ENCODE measurements at regions not wholly inside any gene's neighbourhood (a gene's known extent, or its start where the extent isn't known, plus 50 kb on each side); places are given as distances from the start of the nearest gene placed in this dataset.

DNA sequence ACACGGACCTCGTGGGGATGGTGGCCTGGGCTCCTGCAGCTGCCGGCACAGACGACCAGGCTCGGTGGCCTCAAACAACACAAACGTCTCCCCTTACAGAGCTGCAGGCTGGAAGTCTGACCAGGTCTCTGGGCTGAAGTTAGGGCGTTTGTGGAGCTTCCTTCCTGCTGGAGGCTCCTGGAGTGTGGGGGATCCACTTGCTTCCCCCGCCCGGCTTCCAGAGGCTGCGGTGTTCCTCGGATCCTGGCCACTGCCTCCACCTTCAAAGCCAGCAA, 313.5 kb downstream of the CTTN start:
- FAIRE-seq (no peak), DNase-seq (ENCODE audit: extremely low read depth in 1 of 4, low spot score in 3 of 4) (no peak), ATAC-seq (no peak)
- no peak for TF ChIP-seq TARDBP (IDR thresholded peaks at IDR 0.05)
- TF ChIP-seq POLR2A (conservative IDR thresholded peaks at IDR 0.05) = no peak
- no peak for TF ChIP-seq ZBTB17 (CRISPR knock-in tag; IDR thresholded peaks at IDR 0.05)
- Histone ChIP-seq H3K27ac (ENCODE audit: extremely low read depth, low read depth, low read length) (no peak overlapping the region), H3K4me2 (ENCODE audit: insufficient read depth, low read length) (no peak overlapping the region), H3K4me1 (replicated peaks in 1 of 2; ENCODE audit: control insufficient read depth in 2 of 2, insufficient read depth in 2 of 2, low read length in 2 of 2) (peaks cover 0 to 4% of the 10 kb centered on the region in 2 experiments; a peak in 2 of 5 replicates), H3K9me3 (replicated peaks; ENCODE audit: control insufficient read depth, insufficient read depth, low read depth, low read length) (no peaks in the 10 kb centered on the region), H3K9me1 (ENCODE audit: control insufficient read depth, insufficient read depth, low read length) (peaks cover 2% of the 10 kb centered on the region), H3K4me3 (no peak overlapping the region), H3K27me3 (ENCODE audit: control insufficient read depth in 2 of 2, insufficient read depth in 2 of 2, low read length in 2 of 2) (peaks cover 19 to 77% of the 10 kb centered on the region in 2 experiments; a peak in 4 of 5 replicates), H3K9ac (ENCODE audit: insufficient read depth in 1 of 2, low read depth in 2 of 2, low read length in 2 of 2) (no peak overlapping the region), H4K20me1 (replicated peaks; ENCODE audit: control insufficient read depth, insufficient read depth, low read length) (no peaks in the 10 kb centered on the region; the same call in 1 of the 2 replicates), H3K36me3 (ENCODE audit: control insufficient read depth, insufficient read depth, low read length) (no peaks in the 10 kb centered on the region), H2AFZ (ENCODE audit: low read depth, low read length) (no peak overlapping the region), H3K79me2 (ENCODE audit: control insufficient read depth, insufficient read depth, low read length) (no peaks in the 10 kb centered on the region)
- CTCF ChIA-PET (ENCODE audit: low intra/inter-chr PET ratio) = no interaction called here
- in situ Hi-C loops (cut with MboI) (no loop called here), intact Hi-C loops (cut with micrococcal nuclease) (no loop called here)
- BruUV-seq (replicated peaks) = no TSS peak
- WGBS (ENCODE audit: insufficient coverage, low coverage, missing lambda C conversion rate) = 2% methylated on average over 8 of the region's 11 CpGs
- POLR2A ChIA-PET = no interaction called here

DNA sequence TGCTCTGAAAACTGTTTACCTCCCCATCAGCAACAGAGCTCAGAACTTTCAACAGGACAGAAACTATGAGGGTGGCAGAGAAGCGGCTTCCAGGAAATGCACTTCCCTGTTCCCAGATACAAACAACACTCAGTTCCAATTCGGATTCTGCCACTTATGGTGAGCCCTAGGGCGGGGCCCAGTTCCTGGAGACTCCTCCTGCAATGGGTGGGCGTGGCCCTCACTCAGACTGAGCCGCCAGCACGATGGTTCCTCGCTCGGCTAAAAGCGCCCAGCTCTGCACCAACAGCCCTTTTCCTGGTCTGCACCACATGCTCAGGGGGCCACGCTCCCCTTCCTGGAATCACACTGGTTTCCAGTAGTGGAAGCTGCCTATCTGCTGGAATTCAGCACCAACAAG, 314.1 kb downstream of the CTTN start:
- intact Hi-C loops (cut with micrococcal nuclease) = no loop called here
- ChIA-PET POLR2A (interaction anchor here (0.6 kb wide), 1 partner anchor 1229 kb away, joined by 3 read pairs; no protein-coding TSS in a partner anchor), CTCF (ENCODE audit: low intra/inter-chr PET ratio) (no interaction called here)
- TF ChIP-seq, protein P1, sequence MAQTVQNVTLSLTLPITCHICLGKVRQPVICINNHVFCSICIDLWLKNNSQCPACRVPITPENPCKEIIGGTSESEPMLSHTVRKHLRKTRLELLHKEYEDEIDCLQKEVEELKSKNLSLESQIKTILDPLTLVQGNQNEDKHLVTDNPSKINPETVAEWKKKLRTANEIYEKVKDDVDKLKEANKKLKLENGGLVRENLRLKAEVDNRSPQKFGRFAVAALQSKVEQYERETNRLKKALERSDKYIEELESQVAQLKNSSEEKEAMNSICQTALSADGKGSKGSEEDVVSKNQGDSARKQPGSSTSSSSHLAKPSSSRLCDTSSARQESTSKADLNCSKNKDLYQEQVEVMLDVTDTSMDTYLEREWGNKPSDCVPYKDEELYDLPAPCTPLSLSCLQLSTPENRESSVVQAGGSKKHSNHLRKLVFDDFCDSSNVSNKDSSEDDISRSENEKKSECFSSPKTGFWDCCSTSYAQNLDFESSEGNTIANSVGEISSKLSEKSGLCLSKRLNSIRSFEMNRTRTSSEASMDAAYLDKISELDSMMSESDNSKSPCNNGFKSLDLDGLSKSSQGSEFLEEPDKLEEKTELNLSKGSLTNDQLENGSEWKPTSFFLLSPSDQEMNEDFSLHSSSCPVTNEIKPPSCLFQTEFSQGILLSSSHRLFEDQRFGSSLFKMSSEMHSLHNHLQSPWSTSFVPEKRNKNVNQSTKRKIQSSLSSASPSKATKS (CRISPR knock-in tag; IDR thresholded peaks at IDR 0.05) = no peak
- TF ChIP-seq THRAP3 (IDR thresholded peaks at IDR 0.05; ENCODE audit: borderline replicate concordance) (no peak), ETV5 (CRISPR knock-in tag; IDR thresholded peaks at IDR 0.05; ENCODE audit: low read depth) (no peak), ZBED1 (IDR thresholded peaks at IDR 0.05) (no peak), TAF9B (IDR thresholded peaks at IDR 0.05; ENCODE audit: partially characterized antibody) (no peak), SIRT6 (IDR thresholded peaks at IDR 0.05; ENCODE audit: low read depth, low read length) (no peak), SPI1 (IDR thresholded peaks at IDR 0.05; ENCODE audit: borderline replicate concordance, low read depth, low read length) (peak; percentile 31; the same call in 1 of the 2 replicates)
- TF ChIP-seq, protein P2, sequence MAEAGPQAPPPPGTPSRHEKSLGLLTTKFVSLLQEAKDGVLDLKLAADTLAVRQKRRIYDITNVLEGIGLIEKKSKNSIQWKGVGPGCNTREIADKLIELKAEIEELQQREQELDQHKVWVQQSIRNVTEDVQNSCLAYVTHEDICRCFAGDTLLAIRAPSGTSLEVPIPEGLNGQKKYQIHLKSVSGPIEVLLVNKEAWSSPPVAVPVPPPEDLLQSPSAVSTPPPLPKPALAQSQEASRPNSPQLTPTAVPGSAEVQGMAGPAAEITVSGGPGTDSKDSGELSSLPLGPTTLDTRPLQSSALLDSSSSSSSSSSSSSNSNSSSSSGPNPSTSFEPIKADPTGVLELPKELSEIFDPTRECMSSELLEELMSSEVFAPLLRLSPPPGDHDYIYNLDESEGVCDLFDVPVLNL (CRISPR knock-in tag; IDR thresholded peaks at IDR 0.05; ENCODE audit: low read depth) = no peak
- TF ChIP-seq, protein P3, sequence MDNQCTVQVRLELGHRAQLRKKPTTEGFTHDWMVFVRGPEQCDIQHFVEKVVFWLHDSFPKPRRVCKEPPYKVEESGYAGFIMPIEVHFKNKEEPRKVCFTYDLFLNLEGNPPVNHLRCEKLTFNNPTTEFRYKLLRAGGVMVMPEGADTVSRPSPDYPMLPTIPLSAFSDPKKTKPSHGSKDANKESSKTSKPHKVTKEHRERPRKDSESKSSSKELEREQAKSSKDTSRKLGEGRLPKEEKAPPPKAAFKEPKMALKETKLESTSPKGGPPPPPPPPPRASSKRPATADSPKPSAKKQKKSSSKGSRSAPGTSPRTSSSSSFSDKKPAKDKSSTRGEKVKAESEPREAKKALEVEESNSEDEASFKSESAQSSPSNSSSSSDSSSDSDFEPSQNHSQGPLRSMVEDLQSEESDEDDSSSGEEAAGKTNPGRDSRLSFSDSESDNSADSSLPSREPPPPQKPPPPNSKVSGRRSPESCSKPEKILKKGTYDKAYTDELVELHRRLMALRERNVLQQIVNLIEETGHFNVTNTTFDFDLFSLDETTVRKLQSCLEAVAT (IDR thresholded peaks at IDR 0.05) = no peak
- H4K20me1 ChIP-seq (replicated peaks; ENCODE audit: control insufficient read depth, insufficient read depth, low read length) = no peaks in the 10 kb centered on the region; the same call in 1 of the 2 replicates
- DNase-seq (ENCODE audit: extremely low read depth in 1 of 4, low spot score in 3 of 4) = peak; percentile 38 to 59 (median 50)
- in situ Hi-C loops (cut with MboI) = no loop called here
- H3K9me1 ChIP-seq (ENCODE audit: control insufficient read depth, insufficient read depth, low read length) = peaks cover 2% of the 10 kb centered on the region
- WGBS (ENCODE audit: insufficient coverage, low coverage, missing lambda C conversion rate) = 3% methylated on average over 9 of the region's 10 CpGs
- H3K79me2 ChIP-seq (ENCODE audit: control insufficient read depth, insufficient read depth, low read length) = no peaks in the 10 kb centered on the region
- no peak for FAIRE-seq
- H3K27ac ChIP-seq (ENCODE audit: extremely low read depth, low read depth, low read length) = no peak overlapping the region
- peaks cover 22 to 83% of the 10 kb centered on the region in 2 experiments; a peak in 4 of 5 replicates for H3K27me3 ChIP-seq (ENCODE audit: control insufficient read depth in 2 of 2, insufficient read depth in 2 of 2, low read length in 2 of 2)
- no peaks in the 10 kb centered on the region for H3K36me3 ChIP-seq (ENCODE audit: control insufficient read depth, insufficient read depth, low read length)
- H3K9me3 ChIP-seq (replicated peaks; ENCODE audit: control insufficient read depth, insufficient read depth, low read depth, low read length) = no peaks in the 10 kb centered on the region
- no TSS peak for BruUV-seq (replicated peaks)
- peak; percentile 92 for ATAC-seq
- H3K4me3 ChIP-seq = no peak overlapping the region
- H3K4me2 ChIP-seq (ENCODE audit: insufficient read depth, low read length) = no peak overlapping the region
- H3K9ac ChIP-seq (ENCODE audit: insufficient read depth in 1 of 2, low read depth in 2 of 2, low read length in 2 of 2) = no peak overlapping the region
- H3K4me1 ChIP-seq (replicated peaks in 1 of 2; ENCODE audit: control insufficient read depth in 2 of 2, insufficient read depth in 2 of 2, low read length in 2 of 2) = peaks cover 0 to 4% of the 10 kb centered on the region in 2 experiments; a peak in 2 of 5 replicates
- H2AFZ ChIP-seq (ENCODE audit: low read depth, low read length) = no peak overlapping the region

All from K562 (cell line).